ENCODE measurements at regions not wholly inside any gene's neighbourhood (a gene's known extent, or its start where the extent isn't known, plus 50 kb on each side); places are given as distances from the start of the nearest gene placed in this dataset.
"Not testable (repeated sequence)": the region's sequence is repeated elsewhere in the genome, so short reads cannot be mapped to it uniquely, and the experiment has no call there.

DNA sequence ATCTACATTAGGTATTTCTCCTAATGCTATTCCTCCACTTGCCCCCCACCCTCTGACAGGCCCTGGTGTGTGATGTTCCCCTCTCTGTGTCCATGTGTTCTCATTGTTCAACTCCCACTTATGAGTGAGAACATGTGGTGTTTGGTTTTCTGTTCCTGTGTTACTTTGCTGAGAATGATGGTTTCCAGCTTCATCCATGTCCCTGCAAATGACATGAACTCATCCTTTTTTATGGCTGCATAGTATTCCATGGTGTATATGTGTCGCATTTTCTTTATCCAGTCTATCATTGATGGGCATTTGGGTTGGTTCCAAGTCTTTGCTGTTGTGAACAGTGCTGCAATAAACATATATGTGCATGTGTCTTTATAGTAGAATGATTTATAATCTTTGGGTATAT lies 50.6 kb upstream of the GRHL3 start:
- not testable (repeated sequence) for DNase-seq

DNA sequence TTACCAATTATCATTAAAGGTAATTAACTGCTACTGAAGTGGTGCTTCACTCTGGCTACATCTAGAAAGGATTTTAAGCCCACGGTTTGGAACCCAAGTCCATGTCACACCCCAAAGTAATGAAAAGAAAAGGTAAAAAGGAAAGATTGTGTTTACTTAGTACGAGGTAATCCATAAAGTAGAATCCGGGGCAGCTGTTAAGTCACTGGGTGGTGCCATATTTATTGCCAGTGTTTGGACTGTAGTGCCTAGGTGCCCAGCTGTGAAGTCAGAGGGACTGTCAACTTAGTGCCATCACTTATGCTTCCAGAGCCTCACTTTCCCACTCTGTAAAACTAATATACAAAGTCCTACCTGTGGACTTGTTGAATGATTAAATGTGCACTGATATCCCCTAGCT lies 52.2 kb upstream of the GRHL3 start:
- no peak for DNase-seq

DNA sequence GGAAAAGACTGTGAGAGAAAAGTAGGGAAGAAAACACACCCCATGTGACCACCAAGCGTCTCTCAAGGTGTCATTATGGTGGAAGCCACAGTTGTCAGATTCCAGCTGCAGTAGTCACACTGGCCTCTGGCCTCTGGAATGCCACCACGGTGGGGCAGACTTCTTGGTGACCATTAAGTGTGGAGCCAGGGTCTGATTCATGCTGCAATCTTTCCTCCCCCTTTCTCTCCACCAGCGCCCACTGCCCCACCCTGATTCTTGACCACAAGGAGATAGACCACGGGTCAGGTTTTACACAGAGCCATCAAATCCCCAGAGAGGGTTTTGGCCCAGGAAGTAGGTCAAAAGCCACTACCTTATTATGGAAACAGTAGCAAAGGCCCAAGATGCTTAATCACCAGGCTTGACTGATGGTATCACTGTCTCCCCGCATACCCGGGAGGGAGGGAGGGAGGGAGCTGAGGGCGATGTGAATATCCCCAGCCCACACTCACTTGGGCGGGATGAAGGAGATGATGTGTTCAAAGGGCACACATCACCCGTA lies 52.7 kb upstream of the GRHL3 start:
- DNase-seq, result no peak

DNA sequence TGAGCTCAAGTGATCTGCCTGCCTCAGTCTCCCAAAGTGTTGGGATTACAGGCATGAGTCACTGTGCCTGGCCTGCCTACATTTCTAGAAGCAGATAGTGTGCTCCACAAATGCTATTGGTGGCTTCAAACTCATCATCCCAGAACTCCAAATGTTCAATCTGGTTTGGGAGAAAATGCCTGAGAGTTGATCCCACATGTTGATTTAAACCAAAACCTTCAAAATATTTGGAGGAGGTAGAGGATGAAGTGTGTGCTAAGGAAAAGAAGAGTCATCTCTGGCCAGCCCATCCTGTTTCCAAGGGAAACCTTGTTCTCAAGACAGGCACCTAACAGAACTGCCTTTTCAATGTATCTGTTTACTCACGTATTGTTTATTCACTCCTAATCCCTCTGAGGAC lies 55.4 kb upstream of the GRHL3 start:
- no peak for DNase-seq

DNA sequence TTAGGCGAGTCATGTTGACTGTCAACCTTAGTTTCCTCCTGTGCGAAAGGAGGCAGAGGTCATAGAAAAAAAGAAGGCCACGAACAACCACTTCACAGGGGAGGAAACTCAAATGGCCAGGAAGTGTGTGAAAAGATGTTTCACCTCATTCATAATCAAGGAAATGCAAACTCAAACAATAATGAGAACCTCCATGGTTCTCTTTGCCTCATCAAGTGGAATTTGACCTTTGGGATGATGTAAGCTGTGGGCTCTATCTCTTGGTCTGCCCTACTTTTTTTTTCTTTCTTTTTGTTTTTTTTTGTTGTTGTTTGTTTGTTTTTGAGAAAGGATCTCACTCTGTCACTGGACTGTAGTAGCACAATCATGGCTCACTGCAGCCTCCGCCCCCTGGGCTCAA lies 55.9 kb upstream of the GRHL3 start:
- DNase-seq, result no peak

DNA sequence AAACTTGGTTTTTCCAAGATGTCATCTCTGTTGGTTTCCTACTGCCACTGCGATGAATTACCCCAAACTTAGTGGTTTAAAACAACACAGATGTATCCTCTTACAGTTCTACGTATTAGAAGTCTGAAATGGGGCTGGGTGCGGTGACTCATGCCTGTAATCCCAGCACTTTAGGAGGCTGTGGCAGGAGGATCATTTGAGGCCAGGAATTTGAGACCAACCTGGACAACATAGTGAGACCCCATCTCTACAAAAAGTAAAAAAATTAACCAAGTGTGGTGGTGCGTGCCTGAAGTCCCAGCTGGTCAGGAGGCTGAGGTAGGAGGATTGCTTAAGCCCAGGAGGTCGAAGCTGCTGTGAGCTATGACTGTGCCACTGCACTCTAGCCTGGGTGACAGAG lies 57.2 kb upstream of the GRHL3 start:
- no peak for DNase-seq

DNA sequence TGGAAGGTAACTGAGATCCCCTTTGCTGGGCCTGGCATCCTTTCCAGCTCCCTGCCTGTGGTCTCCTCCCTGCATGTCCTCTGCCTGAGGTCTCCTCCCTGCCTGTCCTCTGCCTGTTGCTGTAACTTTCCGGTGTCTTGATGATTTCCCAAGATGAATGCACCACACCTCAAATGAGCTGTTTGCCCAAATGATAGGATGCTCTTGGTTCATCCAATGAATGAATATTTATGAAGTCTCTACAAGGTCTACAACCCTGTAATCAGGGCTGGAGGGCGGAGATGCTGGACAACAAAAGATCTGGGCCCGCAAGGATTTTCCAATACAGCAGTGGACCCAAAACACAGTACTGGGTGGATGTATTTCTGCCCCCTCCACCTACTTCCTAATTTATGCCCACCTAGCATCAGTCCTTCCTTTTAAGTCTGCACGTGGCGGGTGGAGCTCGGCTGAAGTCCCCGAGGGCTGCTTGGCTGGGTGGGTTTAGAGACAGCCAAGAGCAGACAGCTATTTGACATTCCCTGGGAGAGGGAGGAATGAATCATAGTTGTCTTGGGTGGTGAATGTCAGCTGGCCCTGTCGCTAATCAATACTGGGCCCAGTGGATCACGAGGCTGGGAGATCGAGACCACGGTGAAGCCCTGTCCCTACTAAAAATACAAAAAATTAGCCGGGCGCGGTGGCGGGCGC lies 60.3 kb upstream of the GRHL3 start:
- no peak for DNase-seq

DNA sequence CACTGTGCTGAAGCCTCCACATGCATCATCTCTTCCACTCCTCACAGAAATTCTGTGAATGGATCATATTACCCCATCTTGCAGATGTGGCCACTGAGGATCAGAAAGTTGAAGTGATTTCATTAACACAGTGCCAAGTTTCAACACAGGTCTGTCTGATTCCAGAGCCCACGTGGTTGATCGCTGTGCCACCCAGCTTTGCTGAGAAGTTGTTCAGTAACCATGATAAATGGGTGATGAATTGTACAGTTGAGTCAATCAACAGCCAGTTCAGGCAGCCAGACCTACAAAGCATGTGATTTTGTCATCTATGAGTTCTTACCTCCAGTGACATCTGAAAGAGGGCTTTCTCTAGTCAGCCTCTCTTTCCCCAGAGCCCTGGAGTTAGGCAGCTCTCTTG lies 61.8 kb upstream of the GRHL3 start:
- DNase-seq, result no peak

DNA sequence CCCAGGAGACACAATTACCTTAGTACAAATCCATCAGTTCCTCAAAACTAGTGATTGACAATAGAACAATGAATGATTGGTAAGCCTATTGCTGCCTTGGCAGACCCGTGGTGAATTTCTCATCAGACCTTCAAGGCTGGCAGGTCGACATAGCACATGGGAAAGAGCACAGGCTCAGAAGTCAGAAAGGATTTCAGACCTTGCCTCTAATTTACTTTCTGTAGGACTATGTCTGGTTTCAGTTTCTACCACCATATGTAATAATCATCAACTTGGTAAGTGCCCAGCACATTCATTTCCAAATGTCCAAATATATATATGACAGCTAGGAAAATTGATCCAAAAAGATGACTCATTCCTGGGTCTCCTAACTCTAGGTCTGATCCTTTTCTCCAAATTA lies 62.5 kb upstream of the GRHL3 start:
- no peak for DNase-seq

DNA sequence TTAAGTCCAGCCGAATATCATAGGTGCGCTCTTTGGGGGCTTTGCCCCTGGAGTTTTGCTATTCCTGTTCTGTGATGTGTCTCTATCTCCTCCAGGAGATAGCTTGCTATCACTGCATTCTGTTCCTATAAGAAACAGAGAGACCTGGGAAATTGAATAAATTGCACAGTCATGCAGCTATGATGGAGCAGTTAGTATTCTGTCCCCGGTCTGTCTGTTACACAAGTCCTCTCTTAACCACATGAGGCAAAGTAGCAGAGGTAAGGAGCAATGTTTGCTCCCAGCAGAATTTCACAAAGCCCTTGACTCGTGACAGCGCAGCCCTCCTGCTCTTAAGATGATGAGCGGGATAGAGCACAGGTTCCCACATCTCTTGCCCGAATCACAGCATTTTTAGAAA lies 63.9 kb upstream of the GRHL3 start:
- DNase-seq, result no peak

DNA sequence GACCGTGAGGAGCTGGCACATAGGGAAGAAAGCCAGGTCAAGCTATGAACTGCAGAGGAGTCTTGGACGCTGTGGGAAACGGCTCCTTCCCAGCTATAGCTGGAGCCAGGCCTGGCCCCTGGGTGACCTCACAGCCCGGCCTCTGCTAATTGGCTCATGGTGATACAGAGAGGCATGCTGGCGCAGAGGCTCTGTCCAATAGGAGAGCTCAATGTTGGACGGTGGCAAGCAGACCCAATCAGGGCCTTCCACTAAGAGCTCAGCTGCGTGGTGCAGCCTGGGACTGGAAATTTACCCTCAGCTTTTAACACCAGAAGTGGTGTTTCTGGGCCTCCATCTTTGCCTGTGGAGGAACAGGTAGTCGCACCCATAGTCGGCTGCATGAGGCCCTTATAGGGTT lies 64.4 kb upstream of the GRHL3 start:
- no peak for DNase-seq

DNA sequence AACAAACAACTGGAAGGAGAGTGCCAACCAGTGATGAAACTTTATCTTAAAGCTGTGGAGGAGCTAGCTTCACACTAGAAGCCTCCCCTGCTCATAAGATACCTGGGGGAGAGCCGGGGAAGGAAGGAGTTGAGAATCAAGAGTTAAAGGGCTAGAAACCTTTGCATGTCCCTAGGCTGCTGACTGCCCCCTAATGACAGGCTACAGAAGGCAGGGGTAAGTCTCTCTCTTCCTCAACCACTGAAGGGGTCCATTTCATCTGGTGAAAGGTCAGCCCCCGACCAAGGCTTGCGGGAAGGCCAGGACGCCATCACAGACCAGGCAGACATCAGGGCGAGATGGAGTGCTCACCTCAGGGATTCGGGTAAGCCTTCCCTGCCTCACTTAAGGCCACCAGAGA lies 65.6 kb upstream of the GRHL3 start:
- DNase-seq, result no peak

DNA sequence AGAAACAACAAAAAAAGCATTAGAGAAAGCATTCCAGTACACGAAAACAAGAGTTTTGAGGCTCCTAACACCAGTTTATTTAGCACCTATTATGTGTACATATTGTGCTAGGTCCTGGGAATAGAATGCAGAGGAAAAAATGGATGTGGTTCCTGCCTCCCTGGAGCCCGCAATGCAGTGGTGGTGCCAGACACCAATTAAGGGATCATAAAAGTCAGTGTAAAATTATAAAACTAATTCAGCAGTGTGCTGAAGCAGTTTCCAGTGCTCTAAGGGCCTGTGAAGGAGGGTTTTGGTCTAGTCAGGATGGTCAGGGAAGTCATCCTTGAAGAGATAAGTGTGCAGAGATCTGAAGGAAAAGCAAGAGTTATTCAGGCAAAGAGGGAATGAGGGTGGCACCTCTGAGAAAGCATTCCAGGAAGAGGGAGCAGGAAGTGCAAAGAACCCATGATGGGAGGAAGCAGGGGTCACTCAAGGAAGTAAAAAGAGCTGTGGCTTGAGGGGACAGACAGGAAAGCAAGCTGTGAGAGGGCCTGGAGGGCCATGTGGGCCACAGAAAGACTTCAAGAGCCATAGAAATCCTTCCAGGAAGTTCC lies 65.2 kb upstream of the IFNLR1 start:
- DNase-seq, result no peak

DNA sequence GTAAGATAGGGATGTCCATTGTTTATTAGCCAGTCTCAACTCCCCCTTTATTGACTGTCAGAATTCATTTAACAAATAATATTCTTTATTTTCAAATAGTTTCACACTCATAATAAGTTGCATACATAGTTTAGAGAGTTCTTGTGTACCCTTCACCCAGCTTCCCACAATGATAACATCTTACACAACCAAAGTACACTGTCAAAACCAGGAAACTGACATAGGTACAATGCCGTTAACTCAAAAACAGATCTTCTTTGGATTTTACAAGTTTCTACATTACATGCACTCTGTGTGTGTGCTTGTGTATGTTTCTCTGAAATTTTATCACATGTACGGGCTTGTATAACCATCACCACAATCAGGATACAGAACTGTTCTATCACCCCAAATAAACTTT lies 64.4 kb upstream of the IFNLR1 start:
- no peak for DNase-seq

DNA sequence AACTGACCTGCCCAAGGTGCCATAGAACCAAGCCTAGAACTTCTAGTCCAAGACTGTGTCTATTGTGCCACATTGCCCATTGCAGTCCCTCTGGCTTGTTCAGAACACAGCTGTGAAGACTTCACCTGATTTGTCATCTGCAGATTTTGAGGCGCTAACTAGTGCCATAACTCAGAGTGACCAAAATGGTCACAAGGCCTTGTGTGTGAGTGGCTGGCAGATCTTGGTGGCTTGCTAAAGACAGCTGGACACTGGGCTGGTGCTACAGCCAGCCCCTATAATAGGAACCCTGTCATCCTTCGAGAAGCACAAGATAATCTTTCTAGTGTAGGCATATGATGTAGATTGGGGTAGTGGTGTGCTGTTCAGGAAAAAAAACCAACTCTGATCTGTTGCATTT lies 63.7 kb upstream of the IFNLR1 start:
- no peak for DNase-seq

DNA sequence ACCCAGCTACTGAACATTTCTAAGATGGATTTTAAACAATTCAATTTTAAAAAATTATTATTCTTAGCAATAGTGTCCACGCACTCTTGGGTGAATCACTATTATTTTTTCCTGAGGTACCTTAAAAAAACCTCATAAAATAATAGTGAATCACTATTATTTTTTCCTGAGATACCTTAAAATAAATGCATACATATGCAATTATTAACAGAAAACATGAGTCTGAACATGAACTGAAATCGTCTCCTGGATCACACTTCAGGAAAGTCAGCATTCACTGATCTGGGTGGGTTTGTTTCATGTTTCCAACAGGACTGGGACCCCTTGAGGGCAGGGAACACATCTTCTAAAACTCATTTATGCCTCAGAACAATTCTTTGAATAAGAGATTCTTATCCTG lies 63.1 kb upstream of the IFNLR1 start:
- DNase-seq, result no peak

DNA sequence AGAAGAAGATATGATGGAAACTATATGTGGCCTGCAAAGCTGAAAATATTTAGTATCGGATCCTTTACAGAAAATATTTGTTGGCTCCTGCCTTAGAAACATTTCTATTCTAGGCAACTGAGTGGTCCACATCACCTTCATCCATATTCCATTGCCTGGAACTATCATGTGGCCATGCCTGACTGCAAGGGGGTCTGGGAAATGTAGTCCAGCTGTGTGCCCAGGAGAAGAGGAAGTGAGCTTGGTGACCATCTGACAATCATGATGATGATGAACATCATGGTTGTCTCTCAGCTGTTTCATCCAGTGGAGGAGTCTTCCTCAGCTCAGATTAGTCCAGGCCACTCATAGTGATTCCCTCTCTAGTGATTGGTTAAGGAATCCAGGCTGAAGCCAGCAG lies 61.8 kb upstream of the IFNLR1 start:
- no peak for DNase-seq

DNA sequence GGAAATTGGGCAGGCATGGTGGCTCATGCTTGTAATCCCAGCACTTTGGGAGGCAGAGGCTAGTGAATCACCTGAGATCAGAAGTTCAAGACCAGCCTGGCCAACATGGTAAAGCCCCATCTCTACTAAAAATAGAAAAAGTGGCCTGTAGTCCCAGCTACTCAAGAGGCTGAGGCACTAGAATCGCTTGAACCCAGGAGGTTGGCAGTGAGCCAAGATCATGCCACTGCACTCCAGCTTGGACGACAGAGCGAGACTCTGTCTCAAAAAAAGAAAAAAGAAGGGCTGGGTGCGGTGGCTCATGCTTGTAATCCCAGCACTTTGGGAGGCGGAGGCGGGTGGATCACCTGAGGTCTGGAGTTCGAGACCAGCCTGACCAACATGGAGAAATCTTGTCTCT lies 60.2 kb upstream of the IFNLR1 start:
- not testable (repeated sequence) for DNase-seq

DNA sequence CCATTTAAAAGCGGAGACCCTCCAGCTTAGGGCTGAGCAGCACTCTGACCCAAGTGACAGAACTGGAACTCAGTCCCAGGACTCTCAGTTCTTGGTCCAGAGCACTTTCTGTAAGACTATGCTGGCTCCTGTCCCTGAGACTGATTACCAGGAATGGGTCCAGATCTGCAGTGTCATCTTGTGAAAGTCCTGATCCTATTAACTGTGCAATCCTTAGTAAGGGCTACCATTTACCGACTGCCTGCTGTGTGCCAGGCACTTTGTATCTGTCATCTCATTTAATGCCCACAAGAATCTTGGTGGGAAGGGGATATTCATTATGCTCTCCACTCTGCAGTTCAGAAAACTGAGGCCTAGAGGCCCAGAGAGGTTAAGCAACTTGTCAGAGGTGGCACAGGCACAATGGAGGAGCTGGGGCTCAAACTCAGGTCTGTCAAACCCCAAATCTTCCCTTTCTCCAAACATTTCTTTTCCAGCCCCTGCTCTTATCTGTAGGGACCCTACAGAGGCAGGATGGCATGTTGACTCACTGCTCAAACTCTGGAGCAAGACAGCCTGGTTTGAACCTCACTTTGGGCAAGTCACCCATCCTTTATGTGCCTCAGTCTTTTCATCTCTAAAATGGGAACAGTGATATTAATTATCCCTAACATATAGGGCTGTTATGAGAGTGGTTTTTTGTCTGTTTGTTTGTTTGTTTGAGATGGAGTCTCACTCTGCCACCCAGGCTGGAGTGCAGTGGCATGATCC lies 57.6 kb upstream of the IFNLR1 start:
- no peak for DNase-seq

DNA sequence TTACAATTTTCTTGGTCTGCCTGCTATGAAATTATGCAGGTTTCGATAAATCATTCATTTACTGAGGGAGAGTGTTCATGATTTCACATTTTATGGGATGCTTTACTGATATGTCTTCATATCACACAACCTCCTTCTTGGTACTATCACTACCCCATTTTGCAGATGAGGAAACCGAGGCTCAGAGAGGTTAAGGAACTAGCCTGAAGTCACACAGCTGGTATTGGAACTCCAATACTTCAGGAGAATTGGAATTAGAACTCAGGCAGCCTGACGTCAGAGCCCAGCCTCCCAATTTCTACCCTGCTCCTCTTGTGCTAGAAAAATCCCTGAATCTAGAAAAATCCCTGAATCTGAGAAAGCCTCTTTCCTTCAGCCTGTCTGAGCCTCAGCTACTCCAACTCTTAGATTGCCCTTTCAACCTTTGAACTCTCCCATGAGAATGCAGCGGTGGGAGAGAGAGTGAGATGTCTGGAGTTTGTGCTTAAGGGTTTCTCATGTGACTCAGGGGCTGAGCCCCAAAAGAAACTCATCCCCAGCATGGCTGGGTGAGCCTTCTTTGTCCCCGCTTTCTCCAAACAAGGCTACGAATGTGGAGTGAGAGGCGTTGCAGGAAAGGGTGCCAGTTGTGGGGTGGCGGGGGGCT lies 50.8 kb upstream of the IFNLR1 start:
- no peak for DNase-seq

DNA sequence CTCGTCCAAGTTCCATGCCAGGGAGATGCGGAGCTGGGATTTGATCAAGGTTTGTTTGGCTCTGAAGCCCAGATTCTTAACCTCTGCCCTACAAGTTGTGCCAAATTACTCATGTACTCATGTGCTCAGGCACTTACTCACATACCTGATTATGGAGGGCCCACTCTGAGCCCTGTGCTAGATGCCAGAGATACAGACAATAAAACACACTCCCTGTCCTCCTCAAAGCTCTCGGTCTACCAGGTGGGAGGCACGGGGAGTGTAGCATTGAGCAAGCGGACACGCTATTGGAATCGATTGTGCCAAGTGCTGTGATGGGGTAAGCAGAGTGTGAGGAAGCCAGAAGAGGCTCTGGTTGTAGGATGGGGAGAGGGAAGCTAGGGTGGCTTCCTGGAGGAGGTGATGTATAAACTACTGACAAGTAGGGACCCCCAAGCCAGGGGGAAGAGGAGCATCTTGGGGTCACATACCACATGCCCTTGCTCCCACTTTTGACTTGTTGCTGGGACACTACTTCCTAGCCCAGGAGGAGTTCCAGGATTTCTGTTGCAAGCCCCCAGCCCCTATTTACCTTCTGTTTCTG lies 49.8 kb upstream of the IFNLR1 start:
- DNase-seq, result peak; percentile 2
